Skeletal muscle satellite cell (primary cell): ENCODE measurements at regions not wholly inside any gene's neighbourhood (a gene's known extent, or its start where the extent isn't known, plus 50 kb on each side); places are given as distances from the start of the nearest gene placed in this dataset.

Source experiments
- H3K27me3 ChIP-seq: 2 replicates; pipeline ENCODE4 v1.7.0; 2013; ENCODE audit warnings: low read length; ENCODE audit not compliant: control insufficient read depth, insufficient read depth
- H3K36me3 ChIP-seq: 2 replicates; pipeline ENCODE4 v1.7.0; 2013; ENCODE audit warnings: mild to moderate bottlenecking, control low read depth, low read length; ENCODE audit not compliant: insufficient read depth
- H3K4me1 ChIP-seq: 2 replicates; pipeline ENCODE4 v1.7.0; 2013; ENCODE audit warnings: low read length; ENCODE audit not compliant: control insufficient read depth, insufficient read depth
- H3K4me2 ChIP-seq: 2 replicates; pipeline ENCODE4 v1.7.0; 2013; ENCODE audit warnings: mild to moderate bottlenecking, low read length
- H3K4me3 ChIP-seq: 2 replicates; pipeline ENCODE4 v1.7.0; 2013; ENCODE audit warnings: low read length
- H3K9ac ChIP-seq: 2 replicates; pipeline ENCODE4 v1.7.0; 2013; ENCODE audit warnings: mild to moderate bottlenecking, low read depth, low read length, moderate library complexity
- H3K9me3 ChIP-seq: replicated peaks from 2 replicates; pipeline ENCODE4 v1.7.0; 2013; ENCODE audit warnings: mild to moderate bottlenecking, control low read depth, low read length

- Histone ChIP-seq H3K4me3 (no peak overlapping the region), H3K36me3 (no peaks in the 10 kb centered on the region), H3K27me3 (no peaks in the 10 kb centered on the region), H3K9me3 (no peaks in the 10 kb centered on the region), H3K4me2 (no peak overlapping the region), H3K4me1 (peaks cover 10% of the 10 kb centered on the region), H3K9ac (no peak overlapping the region)
Measured at GRCh38 chr2:188767176-188767575, 207.0 kb upstream of the COL3A1 start.

- no peak overlapping the region for H3K4me2 ChIP-seq
- no peaks in the 10 kb centered on the region for H3K36me3 ChIP-seq
- H3K27me3 ChIP-seq = no peaks in the 10 kb centered on the region
- no peaks in the 10 kb centered on the region for H3K9me3 ChIP-seq
- no peak overlapping the region for H3K4me3 ChIP-seq
- H3K9ac ChIP-seq = no peak overlapping the region
- H3K4me1 ChIP-seq = peaks cover 18% of the 10 kb centered on the region
Measured at GRCh38 chr2:188770296-188770695, 203.9 kb upstream of the COL3A1 start.

GRCh38 chr2:188773075-188773474 is 201.1 kb upstream of the COL3A1 start:
- peaks cover 18% of the 10 kb centered on the region for H3K4me1 ChIP-seq
- no peaks in the 10 kb centered on the region for H3K36me3 ChIP-seq
- H3K4me3 ChIP-seq = no peak overlapping the region
- no peak overlapping the region for H3K9ac ChIP-seq
- no peaks in the 10 kb centered on the region for H3K9me3 ChIP-seq
- no peak overlapping the region for H3K4me2 ChIP-seq
- H3K27me3 ChIP-seq = no peaks in the 10 kb centered on the region

GRCh38 chr2:188776634-188777033 is 197.5 kb upstream of the COL3A1 start:
- Histone ChIP-seq H3K4me3 (no peak overlapping the region), H3K4me1 (peaks cover 22% of the 10 kb centered on the region), H3K9ac (no peak overlapping the region)

GRCh38 chr2:188784269-188784762 is 189.9 kb upstream of the COL3A1 start:
- Histone ChIP-seq H3K9ac (peak overlapping the region; percentile 44), H3K9me3 (no peaks in the 10 kb centered on the region), H3K36me3 (no peaks in the 10 kb centered on the region), H3K4me1 (peaks cover 54% of the 10 kb centered on the region), H3K4me3 (no peak overlapping the region), H3K4me2 (peak overlapping the region; percentile 28), H3K27me3 (no peaks in the 10 kb centered on the region)

More at GRCh38 chr2:188776634-188777033, 197.5 kb upstream of the COL3A1 start:
- Histone ChIP-seq H3K4me2 (peak overlapping the region; percentile 35), H3K27me3 (no peaks in the 10 kb centered on the region), H3K9me3 (no peaks in the 10 kb centered on the region), H3K36me3 (no peaks in the 10 kb centered on the region)

- no peak overlapping the region for H3K4me2 ChIP-seq
- H3K4me1 ChIP-seq = peaks cover 59% of the 10 kb centered on the region
- no peaks in the 10 kb centered on the region for H3K36me3 ChIP-seq
- H3K9ac ChIP-seq = no peak overlapping the region
- no peaks in the 10 kb centered on the region for H3K9me3 ChIP-seq
- H3K4me3 ChIP-seq = no peak overlapping the region
- no peaks in the 10 kb centered on the region for H3K27me3 ChIP-seq
Measured at GRCh38 chr2:188785061-188785460, 189.1 kb upstream of the COL3A1 start.

GRCh38 chr2:188785490-188785889 is 188.7 kb upstream of the COL3A1 start:
- H3K4me3 ChIP-seq = no peak overlapping the region
- H3K4me1 ChIP-seq = peaks cover 59% of the 10 kb centered on the region
- no peaks in the 10 kb centered on the region for H3K27me3 ChIP-seq
- H3K4me2 ChIP-seq = peak overlapping the region; percentile 72
- H3K9ac ChIP-seq = peak overlapping the region; percentile 77
- no peaks in the 10 kb centered on the region for H3K36me3 ChIP-seq
- H3K9me3 ChIP-seq = no peaks in the 10 kb centered on the region

GRCh38 chr2:188786368-188786841 is 187.8 kb upstream of the COL3A1 start:
- Histone ChIP-seq H3K4me2 (peak overlapping the region; percentile 72), H3K9me3 (no peaks in the 10 kb centered on the region), H3K4me1 (peaks cover 59% of the 10 kb centered on the region), H3K27me3 (no peaks in the 10 kb centered on the region), H3K4me3 (peak overlapping the region; percentile 48), H3K36me3 (no peaks in the 10 kb centered on the region), H3K9ac (peak overlapping the region; percentile 77)

- H3K4me1 ChIP-seq = peaks cover 59% of the 10 kb centered on the region
- H3K4me2 ChIP-seq = peak overlapping the region; percentile 72
- no peaks in the 10 kb centered on the region for H3K27me3 ChIP-seq
- H3K9me3 ChIP-seq = no peaks in the 10 kb centered on the region
- H3K9ac ChIP-seq = peak overlapping the region; percentile 77
- H3K36me3 ChIP-seq = no peaks in the 10 kb centered on the region
- H3K4me3 ChIP-seq = peak overlapping the region; percentile 48
Measured at GRCh38 chr2:188787021-188787657, 187.0 kb upstream of the COL3A1 start.

GRCh38 chr2:188787658-188788240 is 186.4 kb upstream of the COL3A1 start:
- no peaks in the 10 kb centered on the region for H3K27me3 ChIP-seq
- no peaks in the 10 kb centered on the region for H3K36me3 ChIP-seq
- peaks cover 59% of the 10 kb centered on the region for H3K4me1 ChIP-seq
- peak overlapping the region; percentile 72 for H3K4me2 ChIP-seq
- H3K4me3 ChIP-seq = peak overlapping the region; percentile 17
- no peaks in the 10 kb centered on the region for H3K9me3 ChIP-seq
- H3K9ac ChIP-seq = peak overlapping the region; percentile 77

- peak overlapping the region; percentile 77 for H3K9ac ChIP-seq
- no peaks in the 10 kb centered on the region for H3K27me3 ChIP-seq
- no peaks in the 10 kb centered on the region for H3K9me3 ChIP-seq
- peak overlapping the region; percentile 72 for H3K4me2 ChIP-seq
- no peaks in the 10 kb centered on the region for H3K36me3 ChIP-seq
- H3K4me3 ChIP-seq = peak overlapping the region; percentile 28
- H3K4me1 ChIP-seq = peaks cover 58% of the 10 kb centered on the region
Measured at GRCh38 chr2:188788621-188789020, 185.6 kb upstream of the COL3A1 start.

GRCh38 chr2:188789951-188790350 is 184.2 kb upstream of the COL3A1 start:
- H3K4me2 ChIP-seq = peak overlapping the region; percentile 8
- H3K9me3 ChIP-seq = no peaks in the 10 kb centered on the region
- no peaks in the 10 kb centered on the region for H3K36me3 ChIP-seq
- peaks cover 46% of the 10 kb centered on the region for H3K4me1 ChIP-seq
- no peaks in the 10 kb centered on the region for H3K27me3 ChIP-seq
- no peak overlapping the region for H3K9ac ChIP-seq
- no peak overlapping the region for H3K4me3 ChIP-seq
